Left renal cortex interstitium (tissue), 4 donors: ENCODE measurements at regions not wholly inside any gene's neighbourhood (a gene's known extent, or its start where the extent isn't known, plus 50 kb on each side); places are given as distances from the start of the nearest gene placed in this dataset.

Source experiments
- DNase-seq, 4 donors: peaks; one replicate each; pipeline ENCODE4 v3.0.0-alpha.2; 2013; ENCODE audit warnings: low read depth in 4 of 4, low spot score in 2 of 4, missing footprints in 1 of 4

DNA sequence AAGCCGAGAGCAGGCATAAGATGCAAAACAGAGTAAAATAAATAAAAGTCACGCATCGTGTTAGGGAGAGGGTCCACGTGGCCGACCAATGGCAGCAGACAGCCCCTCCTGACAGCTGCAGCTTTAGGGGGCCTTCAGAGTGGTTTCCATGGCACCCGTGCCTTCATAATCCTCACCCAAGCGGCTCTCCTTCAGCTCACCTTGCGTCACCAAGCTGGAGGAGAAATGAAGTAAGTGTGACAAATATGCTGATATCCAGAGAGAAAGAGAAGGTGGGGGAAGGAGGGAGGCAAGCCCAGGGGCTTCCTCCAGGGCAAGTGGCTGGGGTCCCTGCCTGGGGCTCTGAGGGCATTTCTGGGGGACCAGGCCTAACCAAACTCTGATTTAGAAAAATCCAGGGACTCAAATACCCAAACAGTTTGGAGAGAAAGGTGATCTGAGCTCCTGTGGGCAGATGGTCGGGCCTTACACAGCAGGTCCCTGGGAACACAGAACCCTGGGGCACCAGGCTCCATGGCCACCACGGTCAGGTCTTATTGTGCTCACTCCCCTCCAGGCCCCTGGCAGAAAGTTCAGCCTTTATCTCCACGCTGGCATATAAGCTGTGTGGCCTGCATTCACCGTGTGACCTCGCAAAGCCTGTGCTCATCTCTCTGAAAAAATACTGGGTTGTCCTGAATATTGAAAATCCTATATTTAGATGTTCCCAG is 80.7 kb upstream of the TNRC6C start:
- no peak for DNase-seq

DNA sequence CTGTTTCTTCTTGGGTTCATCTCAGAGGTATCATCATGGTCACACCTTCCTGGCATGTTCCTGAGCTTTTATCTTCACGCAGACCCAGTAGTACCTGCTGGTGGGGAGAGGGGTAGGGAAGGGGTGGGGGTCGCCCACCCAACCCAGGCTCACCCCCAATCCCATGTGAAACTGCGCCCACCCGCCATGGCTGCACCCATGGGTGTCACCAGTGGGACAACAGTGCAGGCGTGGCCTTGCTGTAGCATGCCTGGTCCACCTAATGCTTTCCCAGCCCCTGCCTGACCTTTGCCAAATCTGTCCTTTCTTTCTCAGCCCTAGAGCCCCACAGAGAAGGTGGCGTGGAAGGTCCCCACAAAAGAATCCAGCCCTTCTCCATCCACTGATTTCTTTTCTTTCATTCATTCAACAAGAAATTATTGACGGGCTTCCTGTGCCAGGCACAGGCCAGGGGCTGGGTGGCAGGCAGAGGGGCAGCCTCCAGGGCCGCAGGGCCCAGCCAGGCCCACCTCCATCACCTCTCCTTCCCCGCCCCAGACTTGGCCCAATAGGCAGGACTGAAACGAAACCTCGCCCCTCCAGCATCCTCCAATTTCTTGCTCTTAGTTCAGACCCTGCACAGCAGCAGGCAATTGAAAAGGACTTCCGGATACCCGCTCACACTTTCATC is 79.1 kb upstream of the TNRC6C start:
- DNase-seq = no peak

DNA sequence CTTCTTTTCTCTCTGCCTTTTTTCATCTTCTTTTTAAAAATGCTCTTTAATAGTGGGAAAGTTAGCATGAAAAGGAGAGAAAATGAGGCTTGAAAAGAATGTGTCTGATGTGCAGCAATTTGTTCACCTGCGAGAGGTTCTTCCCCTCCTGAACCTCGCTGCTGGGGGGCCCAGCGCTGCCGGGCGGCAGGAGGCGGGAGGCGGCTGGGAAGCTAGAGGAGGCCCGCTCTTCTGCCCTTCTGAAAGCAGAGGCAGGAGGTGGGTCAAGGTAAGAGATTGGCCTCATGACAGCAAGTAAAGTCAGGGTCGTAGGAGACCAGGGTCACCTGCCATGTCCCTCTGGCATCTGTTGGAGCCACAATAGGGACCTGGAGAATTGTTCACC is 78.6 kb upstream of the TNRC6C start:
- no peak for DNase-seq

DNA sequence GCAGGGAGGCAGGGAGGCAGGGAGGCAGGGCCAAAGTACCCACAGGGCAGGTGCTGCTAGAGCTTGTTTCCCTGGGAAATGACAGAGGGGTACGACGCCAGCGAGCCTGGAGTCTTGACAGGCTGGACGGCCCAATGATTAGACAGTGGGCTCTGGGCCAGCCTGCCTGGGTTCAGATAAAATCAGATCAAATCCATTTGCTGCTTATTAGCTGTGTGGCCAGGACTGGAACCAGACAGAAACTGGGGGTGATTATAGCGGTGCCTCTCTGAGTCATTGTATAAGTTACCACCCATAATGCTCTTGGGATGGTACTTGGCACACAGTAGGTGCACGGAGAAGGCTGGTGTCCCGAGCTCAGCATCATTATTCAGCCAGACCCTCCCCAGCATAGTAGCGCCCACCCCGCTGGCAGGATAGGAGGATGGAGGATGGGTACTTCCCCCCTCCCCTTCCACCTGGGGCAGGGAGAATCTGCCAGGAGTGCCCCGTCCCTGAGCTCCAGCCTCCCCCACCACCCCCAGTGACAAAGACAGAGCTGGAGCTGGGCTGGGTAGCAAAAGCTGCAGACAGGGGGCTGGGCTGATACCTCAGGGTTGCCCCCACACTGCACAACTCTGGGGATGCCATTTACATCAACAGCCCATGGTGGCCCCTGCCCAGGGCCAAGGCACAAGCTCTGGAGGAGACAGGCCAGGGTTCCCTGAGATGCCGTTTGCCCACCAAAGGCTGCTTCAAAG is 77.6 kb upstream of the TNRC6C start:
- DNase-seq = no peak

DNA sequence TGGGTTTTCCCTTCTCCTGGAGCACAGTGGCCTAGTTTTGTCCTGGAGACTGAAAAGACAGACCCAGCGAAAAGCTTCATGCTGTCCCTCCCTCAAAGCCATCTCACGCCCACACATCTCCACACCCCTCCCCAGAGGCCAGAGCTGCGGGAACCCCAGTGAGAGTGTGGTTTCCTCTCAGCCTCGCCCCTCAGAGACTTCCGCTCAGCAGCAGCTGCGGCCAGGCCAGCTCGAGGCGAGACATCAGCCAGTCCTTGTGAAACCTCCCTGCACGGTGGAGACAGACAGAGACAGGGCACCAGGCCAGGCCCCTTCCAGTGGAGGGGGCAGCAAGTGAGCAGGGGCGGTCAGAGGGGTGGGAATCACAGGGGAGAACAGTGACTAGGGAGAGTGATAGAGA is 77.0 kb upstream of the TNRC6C start:
- DNase-seq = no peak

DNA sequence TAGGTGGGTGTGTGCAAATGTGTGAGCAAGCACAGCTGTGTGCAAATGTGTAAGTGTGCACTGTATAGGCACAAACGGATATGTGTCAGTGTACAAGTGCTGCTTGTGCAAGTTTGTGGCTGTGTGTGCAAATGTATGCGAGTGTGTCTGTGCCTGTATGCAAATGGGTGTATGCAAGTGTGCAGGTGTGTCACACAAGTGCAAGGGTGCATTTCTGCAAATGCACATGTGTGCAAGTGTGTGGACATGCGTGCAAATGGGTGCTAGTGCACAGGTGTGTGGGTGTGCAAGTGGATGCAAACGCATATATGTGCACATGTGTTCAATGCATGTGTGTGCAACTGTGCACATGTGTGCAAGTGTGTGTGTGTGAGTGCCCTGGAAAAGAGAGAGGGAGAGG is 76.5 kb upstream of the TNRC6C start:
- no peak for DNase-seq

DNA sequence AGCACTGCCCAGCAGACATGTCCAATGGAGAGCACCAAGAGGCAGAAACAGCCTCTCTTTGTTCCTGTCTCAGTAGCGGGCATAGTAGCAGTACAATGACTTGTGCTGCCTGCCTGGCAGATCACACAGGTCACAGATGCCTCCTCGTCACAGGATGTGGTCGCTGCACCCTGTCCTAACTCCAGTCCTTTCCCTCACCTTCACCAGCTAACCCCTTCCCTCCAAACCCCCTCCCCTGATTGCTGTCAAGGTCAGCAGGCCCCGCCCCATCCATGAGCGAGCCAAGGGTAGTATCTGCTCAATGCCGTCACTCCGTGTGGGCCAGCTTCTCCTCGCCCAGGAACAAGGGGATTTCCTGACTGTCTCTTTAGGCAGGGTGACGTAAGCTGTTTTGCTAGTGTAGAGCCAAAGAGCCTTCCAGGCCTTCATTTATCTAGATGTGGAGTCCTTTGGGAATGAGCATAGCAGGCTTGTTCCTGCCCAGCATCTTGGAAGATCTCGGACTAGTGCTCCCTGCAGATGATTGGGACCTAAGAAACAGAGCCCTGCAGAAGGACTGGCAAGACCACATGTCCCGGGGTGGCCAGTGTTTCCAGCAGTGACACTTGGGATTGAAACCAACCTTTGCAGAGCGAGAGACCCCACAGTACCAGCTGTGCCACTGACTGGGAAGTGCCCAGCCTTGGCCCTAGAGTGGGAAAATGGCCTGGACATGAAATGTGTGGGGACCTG is 75.9 kb upstream of the TNRC6C start:
- DNase-seq = no peak

DNA sequence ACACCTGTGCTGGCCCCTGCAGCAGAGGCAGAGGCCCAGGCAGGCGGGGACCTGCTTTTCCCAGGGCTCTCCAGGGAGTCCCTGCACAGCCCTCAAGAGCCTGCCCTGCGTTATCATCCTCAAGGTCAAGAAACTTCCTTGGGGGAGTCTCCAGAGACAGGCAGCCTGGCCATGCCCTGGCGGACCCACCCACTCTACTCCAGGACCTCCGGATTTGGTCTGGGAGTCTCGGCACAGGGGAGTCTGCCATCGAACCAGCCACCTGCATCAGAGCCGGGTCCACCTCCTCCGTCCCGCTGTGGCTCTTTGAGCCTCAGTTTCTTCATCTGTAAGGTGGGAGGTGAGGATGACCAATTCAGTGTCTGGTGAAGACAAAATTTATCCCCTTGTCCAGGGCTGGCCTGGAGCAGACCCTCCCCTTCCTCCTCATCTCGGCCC is 75.3 kb upstream of the TNRC6C start:
- DNase-seq = no peak

DNA sequence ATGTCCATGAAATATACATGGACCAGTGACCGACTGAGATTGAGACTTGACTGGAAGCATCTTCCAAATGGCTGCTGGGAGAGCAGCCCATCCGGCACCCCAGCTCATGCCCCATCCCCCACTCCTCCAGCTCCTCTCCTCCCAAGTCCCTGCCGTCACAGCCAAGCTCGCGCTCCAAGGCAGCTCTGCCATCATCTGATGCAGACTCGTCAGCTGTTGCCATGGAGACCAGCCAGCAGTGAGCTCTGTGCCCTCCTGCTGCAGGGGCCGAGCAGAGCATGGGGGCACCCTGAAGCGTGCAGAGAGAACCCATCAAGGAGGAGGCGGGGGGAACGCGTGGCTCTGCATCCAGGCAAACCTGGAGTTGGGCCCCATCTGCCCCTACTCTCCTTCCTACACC is 74.5 kb upstream of the TNRC6C start:
- DNase-seq = no peak

DNA sequence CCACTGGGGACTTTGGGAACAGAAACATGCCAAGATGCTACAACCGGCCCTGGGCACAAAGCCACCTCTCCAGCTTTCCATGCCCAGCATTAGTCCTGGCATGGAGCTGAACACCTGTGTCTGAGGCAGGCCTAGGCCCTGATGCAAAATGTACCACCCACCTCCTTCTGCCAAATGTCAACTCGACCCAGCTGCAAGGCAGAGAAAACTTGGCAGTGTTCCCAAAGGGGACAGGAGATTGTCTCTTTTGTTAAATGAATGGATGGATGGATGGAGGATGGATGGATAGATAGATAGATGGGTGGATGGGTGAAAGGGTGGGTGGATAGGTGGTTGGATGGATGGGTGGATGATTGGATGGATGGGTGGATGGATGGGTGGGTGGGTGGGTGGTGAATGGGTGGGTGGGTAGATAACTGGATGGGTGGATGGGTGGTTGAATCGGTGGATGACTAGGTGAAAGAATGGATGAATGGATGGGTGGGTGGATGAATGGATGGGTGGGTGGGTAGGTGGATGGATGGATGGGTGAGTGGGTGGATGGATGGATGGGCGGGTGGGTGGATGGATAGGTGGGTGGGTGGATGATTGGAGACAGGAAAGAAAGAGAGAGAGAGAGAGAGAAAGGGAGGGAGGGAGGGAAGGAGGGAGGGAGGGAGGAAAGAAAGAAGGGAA is 73.4 kb upstream of the TNRC6C start:
- DNase-seq = no peak

DNA sequence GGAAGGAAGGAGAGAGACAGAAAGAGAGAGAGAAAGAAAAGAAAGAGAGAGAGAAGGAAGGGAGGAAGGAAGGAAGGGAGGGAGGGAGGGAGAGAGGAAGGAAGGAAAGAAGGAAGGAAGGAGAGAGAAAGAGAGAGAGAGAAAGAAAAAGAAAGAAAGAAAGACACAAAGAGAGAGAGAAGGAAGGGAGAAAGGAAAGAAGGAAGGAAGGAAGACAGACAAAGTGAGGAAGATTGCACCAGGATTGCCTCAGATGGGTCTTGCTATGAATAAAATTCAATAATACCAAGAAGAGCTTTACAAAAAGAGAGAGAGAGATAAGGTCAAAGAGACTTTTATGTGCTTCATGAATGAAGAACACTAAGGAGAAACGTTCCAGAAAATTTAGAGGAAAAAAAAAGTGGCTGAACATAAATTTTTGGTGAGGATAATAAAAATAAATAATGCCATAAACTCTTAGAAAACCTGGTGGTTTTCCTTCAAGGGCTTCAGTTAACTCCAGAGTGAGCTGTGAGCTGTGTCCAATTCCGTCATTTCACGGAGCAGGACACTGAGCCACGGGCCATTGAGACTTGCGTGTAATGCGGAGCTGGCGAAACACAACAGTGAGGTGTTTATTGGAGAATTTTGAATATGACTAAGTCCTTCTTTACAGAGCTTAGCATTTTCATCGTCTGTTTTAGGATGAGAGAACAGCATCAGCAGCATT is 72.7 kb upstream of the TNRC6C start:
- no peak for DNase-seq

DNA sequence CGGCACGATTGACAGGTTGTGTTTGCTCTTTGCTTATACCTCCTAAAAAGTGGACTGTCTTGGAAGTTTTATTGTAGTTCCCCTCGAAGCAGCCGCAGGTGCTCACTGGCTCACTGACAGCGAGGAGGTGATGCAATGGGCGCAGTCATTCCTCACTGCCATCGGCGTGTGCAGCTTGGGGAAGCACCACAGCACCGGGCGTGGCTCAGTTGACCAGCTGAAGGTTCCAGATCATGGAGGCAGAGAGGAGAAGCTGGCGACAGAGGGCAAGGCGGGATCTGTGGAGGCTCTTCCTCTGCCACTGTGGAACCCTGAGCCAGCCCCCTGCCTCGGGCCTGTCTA is 72.1 kb upstream of the TNRC6C start:
- DNase-seq = no peak

DNA sequence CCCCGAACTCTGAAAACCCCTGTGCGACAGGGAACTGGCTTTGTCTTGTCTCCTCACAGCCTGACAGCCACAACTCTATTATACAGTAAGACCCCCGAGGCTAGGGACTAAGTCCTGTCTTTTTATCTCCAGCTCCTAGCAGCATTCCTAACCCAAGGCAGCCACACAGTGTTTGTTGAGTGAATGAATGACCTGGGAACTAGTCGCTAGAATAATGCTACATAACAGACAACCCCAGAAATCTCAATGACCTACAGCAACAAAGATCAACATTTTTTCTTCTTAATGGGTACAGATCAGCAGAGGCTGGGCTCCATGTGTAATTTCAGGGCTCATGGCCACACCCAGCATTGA is 71.4 kb upstream of the TNRC6C start:
- DNase-seq = no peak

DNA sequence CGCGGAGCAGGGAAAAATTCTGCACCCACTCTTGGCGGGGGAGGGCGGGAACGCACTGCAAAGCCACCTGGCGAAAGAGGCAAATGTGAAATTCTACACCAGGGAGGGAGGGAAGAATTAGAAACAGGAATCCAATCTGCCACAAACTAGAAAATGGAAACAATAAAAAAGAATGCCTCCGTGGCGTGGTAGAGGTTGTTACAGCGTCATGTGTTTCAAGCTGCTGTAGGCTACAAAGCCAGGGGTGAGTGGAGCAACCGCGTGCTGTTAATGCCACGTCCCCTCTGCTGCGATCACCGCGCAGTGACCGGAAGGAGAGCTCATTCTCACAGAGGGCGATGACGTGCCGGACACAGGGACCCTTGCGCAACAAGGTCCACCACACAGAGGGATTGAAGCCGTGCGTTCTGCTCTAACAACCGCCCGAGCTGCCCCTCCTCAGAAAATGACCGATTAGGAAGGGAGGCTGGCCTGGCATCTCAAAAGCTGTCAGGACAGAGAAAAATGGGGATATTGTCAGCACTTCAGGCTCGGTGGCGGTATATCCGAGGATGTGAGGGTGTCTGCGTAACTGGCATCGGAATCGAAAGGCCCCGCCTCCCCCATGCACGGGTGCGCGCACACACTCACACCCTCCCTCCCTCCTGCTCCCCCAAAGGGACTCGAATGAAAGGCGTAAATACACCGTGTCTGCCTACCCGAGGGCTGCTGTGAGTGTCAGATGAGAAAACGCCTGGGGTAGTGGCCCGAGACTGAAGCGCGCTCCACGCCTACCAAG is 70.8 kb upstream of the TNRC6C start:
- DNase-seq = peak in 3 of 4 donors; percentile 57 to 69 (median 66)

DNA sequence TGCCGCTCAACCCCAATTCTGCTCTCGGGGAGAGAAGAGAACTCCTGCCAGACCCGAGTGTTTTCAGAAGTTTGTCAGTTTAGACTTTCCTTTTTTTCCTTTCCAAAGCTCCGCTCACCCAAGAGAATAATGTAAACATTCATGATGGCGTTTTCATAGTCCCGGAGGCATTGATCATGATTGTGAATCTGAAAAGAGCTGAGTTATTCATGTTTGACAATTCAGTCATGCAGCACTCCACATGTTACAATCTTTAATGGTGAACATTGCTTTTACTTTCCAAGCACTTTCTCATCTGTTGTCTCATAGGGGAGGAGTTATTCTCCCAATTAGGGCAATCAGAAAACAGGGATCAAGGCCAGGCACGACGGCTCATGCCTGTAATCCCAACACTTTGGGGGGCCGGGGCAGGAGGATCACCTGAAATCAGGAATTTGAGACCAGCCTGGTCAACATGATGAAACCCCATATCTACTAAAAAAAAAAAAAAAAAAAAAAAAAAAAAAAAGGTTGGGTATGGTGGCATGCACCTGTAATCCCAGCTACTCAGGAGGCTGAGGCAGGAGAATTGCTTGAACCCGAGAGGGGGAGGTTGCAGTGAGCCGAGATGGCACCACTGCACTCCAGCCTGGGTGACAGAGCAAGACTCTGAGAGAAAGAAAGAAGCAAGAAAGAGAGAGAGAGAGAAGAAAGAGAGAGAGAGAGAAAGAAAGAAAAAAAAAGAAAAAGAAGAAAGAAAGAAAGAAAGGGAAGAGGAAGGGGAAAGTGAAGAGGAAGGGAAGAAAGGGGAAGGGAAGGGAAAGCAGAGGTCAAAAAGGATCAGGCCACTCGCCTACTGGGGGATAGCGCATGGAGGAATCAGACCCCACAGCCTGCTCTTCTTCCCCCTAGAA is 70.0 kb upstream of the TNRC6C start:
- no peak for DNase-seq

DNA sequence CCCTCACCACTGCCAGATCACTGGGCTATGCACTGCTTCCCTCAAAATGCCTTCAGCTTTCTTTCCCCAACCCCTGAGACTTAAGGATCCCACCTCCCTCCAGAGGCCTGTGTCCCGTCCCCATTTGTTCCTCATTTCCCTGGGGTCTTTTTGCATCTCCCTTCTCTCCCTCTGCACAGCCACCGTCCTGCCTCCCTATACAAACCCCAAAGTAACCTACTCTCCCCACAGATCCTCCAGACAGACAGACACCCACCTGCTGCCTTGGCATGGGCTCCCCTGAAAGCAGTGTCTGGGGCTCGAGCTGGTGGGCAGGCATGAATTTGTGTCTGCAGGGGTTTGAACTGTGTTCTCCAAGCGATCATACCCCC is 69.4 kb upstream of the TNRC6C start:
- no peak for DNase-seq

DNA sequence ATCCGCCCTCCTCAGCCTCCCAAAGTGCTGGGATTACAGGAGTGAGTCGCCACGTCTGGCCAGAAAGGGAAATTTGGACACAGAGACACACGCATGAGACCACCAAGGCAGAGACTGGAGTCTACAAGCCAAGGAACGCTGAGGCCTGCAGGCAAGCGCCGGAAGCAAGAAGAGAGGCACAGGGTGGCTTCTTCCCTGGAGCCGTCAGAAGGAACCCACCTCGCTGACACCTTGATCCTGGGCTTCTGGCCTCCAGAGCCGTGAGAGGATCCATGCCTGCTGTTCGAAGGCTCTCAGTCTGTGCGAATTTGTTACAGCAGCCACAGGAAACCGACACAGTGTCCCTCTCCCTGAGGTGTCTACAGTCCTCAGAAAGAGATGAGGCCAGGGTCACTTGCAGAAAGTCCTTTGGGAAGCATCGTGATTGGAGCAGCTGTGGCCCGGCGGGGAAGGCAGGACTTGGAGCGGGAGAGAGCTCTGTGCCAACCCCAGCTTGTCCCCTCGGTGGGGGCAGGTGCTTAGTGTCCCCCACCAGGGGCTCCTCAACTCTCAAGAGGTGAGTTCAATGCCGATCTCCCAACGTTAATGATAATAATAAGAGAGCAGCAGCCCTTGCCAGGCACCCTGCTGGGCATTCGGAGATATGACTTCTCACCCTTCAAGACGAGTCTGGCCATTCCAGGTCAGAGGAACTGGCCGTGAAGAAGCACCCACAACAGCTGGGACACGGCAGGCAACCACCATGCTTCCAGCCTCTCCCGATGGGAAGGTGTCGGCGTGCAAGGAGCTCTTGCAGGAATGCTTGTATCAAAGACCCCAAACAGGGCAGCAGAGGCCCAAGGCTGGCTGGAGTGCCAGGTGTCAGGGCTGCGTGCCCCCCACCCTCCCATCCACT is 68.4 kb upstream of the TNRC6C start:
- DNase-seq = no peak

DNA sequence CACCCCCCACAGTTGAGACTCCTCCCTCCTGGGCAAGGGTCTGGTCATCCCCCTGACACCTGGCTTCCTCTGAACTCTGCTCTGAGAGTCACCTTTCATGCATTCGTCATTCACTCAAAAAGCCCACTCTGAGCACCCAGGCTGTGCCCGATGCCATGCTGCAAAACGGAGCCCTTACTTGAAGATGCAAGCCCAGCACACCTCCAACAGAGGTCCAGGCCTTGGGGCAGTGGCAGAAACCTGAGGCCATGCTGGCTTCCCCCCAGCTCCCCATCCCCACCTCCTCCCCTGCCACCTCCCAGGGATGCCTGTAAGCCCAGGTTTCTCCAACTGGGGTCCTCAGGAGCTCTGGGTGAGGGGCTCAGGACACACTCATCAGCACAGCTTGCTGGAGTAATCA is 67.7 kb upstream of the TNRC6C start:
- DNase-seq = no peak
